ENCODE measurements at regions not wholly inside any gene's neighbourhood (a gene's known extent, or its start where the extent isn't known, plus 50 kb on each side); places are given as distances from the start of the nearest gene placed in this dataset.

GRCh38 chr18:29084120-29084519 lies 907.2 kb upstream of the CDH2 start:
- H3K9me3 ChIP-seq: no peaks in the 10 kb centered on the region
- TF ChIP-seq POLR2A (IDR thresholded peaks at IDR 0.05): no peak
- no peak for TF ChIP-seq CTCF (IDR thresholded peaks at IDR 0.05)
- no peaks in the 10 kb centered on the region for H3K4me1 ChIP-seq
- no peaks in the 10 kb centered on the region for H3K36me3 ChIP-seq (replicated peaks in 1 of 2; ENCODE audit: insufficient read depth in 1 of 2, low read depth in 2 of 2)
- no peak overlapping the region for H3K27ac ChIP-seq
- no peak overlapping the region for H3K4me3 ChIP-seq
- H3K27me3 ChIP-seq: no peaks in the 10 kb centered on the region
- ATAC-seq (no peak), DNase-seq (no peak)
- intact Hi-C loops (cut with DNase I): no loop called here

GRCh38 chr18:29083545-29083944 lies 906.6 kb upstream of the CDH2 start:
- WGBS, 2 donors: 49 to 55% methylated on average over 4 of the region's 4 CpGs
- no peaks in the 10 kb centered on the region for H3K4me1 ChIP-seq
- H3K27ac ChIP-seq: no peak overlapping the region
- ATAC-seq (no peak), DNase-seq (no peak)
- no peaks in the 10 kb centered on the region for H3K36me3 ChIP-seq (replicated peaks in 1 of 2; ENCODE audit: insufficient read depth in 1 of 2, low read depth in 2 of 2)
- no peaks in the 10 kb centered on the region for H3K27me3 ChIP-seq
- no peak for TF ChIP-seq CTCF (IDR thresholded peaks at IDR 0.05)
- no peak for TF ChIP-seq POLR2A (IDR thresholded peaks at IDR 0.05)
- no peak overlapping the region for H3K4me3 ChIP-seq
- no peaks in the 10 kb centered on the region for H3K9me3 ChIP-seq
- intact Hi-C loops (cut with DNase I): no loop called here

- intact Hi-C loops (cut with DNase I): no loop called here
- DNase-seq: no peak
- Histone ChIP-seq H3K4me3 (no peak overlapping the region), H3K4me1 (no peaks in the 10 kb centered on the region), H3K36me3 (replicated peaks in 1 of 2; ENCODE audit: insufficient read depth in 1 of 2, low read depth in 2 of 2) (no peaks in the 10 kb centered on the region), H3K9me3 (no peaks in the 10 kb centered on the region), H3K27ac (no peak overlapping the region), H3K27me3 (no peaks in the 10 kb centered on the region)
- WGBS, 2 donors: 43 to 63% methylated on average over 3 of the region's 3 CpGs
- no peak for TF ChIP-seq POLR2A (IDR thresholded peaks at IDR 0.05)
- no peak for TF ChIP-seq CTCF (IDR thresholded peaks at IDR 0.05)
- ATAC-seq: no peak
Measured at GRCh38 chr18:29080946-29081345, 904.0 kb upstream of the CDH2 start.

GRCh38 chr18:29078273-29078672 lies 901.3 kb upstream of the CDH2 start:
- no peak for TF ChIP-seq POLR2A (IDR thresholded peaks at IDR 0.05)
- 53 to 61% methylated on average over 3 of the region's 3 CpGs for WGBS, 2 donors
- intact Hi-C loops (cut with DNase I): no loop called here
- Histone ChIP-seq H3K4me1 (no peaks in the 10 kb centered on the region), H3K9me3 (no peaks in the 10 kb centered on the region), H3K27ac (no peak overlapping the region), H3K27me3 (no peaks in the 10 kb centered on the region), H3K36me3 (replicated peaks in 1 of 2; ENCODE audit: insufficient read depth in 1 of 2, low read depth in 2 of 2) (no peaks in the 10 kb centered on the region), H3K4me3 (no peak overlapping the region)
- no peak for ATAC-seq
- no peak for DNase-seq

GRCh38 chr18:29077344-29077743 lies 900.4 kb upstream of the CDH2 start:
- H3K27ac ChIP-seq: no peak overlapping the region
- TF ChIP-seq POLR2A (IDR thresholded peaks at IDR 0.05): no peak
- no peak for TF ChIP-seq CTCF (IDR thresholded peaks at IDR 0.05)
- H3K9me3 ChIP-seq: no peaks in the 10 kb centered on the region
- ATAC-seq (no peak), DNase-seq (no peak)
- intact Hi-C loops (cut with DNase I): no loop called here
- no peaks in the 10 kb centered on the region for H3K4me1 ChIP-seq
- H3K27me3 ChIP-seq: no peaks in the 10 kb centered on the region
- no peak overlapping the region for H3K4me3 ChIP-seq
- no peaks in the 10 kb centered on the region for H3K36me3 ChIP-seq (replicated peaks in 1 of 2; ENCODE audit: insufficient read depth in 1 of 2, low read depth in 2 of 2)
- 76 to 83% methylated on average over 5 of the region's 5 CpGs for WGBS, 2 donors

All from body of pancreas (tissue), 4 donors.